GM21423 (cell line): ENCODE measurements at regions not wholly inside any gene's neighbourhood (a gene's known extent, or its start where the extent isn't known, plus 50 kb on each side); places are given as distances from the start of the nearest gene placed in this dataset.
"Not testable (repeated sequence)": the region's sequence is repeated elsewhere in the genome, so short reads cannot be mapped to it uniquely, and the experiment has no call there.

Experiments
- ATAC-seq: cut with Tn5 transposase; IDR thresholded peaks from one replicate; pipeline ENCODE4 v1.9.1; 2021; ENCODE audit warnings: mild to moderate bottlenecking, moderate library complexity; ENCODE audit not compliant: unreplicated experiment

- ATAC-seq, result no peak
Observed at GRCh38 chr3:125645616-125646015, 50.3 kb upstream of the OSBPL11 start.

- no peak for ATAC-seq
Observed at GRCh38 chr3:125646581-125646980, 51.3 kb upstream of the OSBPL11 start.

DNA sequence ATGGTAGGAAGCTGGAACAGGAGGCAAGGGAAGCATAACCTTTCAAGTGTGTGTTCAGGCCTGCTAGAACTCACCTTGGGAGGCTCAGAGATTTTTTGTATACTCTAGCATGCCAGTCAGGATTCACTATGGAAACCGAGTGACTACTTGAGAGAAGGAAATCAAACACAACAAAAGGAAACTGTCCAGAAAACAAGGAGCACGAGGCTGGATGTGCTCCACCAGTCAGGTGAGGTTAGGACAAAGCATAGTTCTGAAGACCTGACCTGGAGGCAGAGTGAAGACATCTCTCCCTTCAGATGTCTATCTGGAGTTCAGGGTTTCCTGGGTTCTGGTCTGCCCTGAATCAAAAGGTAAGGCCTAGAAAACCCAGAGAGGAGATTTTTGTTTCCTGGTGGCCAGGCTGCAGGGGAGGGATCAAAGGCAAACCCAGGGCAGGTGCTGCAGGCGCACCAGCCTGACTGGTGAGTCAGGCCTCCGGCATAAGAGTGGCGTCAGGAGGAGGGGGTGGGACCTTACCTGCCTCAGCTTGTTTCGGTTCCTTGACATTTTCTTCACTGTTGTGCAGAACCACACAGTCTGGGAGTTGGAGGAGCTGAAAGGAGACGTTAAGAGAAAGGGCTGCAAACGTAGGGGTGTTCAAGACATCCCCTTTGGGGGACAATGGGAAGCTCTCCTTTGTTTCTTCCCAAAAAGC, 52.2 kb upstream of the OSBPL11 start:
- no peak for ATAC-seq

GRCh38 chr3:125651244-125651643, 55.9 kb upstream of the OSBPL11 start:
- no peak for ATAC-seq

DNA sequence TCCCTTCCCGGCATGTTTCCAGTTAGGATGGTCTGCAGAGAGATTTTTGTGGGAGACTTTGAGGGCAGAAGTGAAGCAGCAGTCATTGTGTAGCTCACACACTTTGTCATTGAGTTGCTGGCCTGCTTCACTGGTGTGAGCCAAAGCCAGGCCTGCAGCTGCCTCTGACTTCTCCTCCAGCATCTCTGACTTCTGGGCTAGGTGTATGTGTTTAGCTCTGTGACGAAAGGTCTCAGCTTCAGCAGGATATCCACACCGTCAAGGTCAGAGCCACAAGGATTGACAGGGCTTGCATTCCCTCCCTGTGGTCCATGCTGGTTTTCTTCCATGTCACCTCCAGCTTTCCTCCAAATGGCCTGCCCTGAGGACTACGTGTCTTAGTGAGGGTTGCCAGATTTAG, 57.1 kb upstream of the OSBPL11 start:
- ATAC-seq, result no peak

DNA sequence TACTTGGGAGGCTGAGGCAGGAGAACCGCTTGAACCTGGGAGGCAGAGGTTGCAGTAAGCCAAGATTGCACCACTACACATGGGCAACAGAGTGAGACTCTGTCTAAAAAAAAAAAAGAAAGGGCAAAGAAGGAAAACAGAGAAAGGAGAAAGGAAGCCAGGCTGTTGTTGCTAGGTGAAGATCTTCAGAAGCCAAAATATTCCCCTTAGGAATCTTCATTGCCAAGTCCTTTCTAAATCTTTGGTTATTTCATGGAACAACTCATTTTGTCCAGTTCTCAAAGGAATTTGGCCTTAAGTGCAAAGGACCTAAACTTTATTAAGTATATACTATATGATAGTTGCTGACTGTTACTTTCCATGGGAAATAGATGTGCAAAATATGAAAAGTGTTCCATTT, 59.2 kb upstream of the OSBPL11 start:
- ATAC-seq, result no peak

- ATAC-seq, result no peak
Observed at GRCh38 chr3:125662675-125663074, 67.4 kb upstream of the OSBPL11 start.

- ATAC-seq, result no peak
Observed at GRCh38 chr3:125670352-125670751, 75.1 kb upstream of the OSBPL11 start.

DNA sequence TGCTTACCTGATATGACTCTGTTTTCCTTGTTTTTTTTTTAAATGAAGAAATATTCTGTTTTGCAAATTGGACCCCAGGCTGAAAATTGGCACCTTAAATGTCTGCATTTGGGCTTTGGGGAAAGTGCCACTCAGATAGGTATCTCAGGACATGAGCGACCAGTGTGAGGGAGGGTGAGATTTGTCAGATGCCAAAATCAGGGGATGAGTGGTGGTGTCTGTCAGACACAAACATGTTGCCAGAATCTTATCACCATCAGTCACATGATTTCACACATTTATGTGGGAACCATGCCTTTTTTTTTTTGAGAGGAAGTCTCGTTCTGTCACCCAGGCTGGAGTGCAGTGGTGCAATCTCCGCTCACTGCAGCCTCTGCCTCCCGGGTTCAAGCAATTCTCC, 75.6 kb upstream of the OSBPL11 start:
- no peak for ATAC-seq

DNA sequence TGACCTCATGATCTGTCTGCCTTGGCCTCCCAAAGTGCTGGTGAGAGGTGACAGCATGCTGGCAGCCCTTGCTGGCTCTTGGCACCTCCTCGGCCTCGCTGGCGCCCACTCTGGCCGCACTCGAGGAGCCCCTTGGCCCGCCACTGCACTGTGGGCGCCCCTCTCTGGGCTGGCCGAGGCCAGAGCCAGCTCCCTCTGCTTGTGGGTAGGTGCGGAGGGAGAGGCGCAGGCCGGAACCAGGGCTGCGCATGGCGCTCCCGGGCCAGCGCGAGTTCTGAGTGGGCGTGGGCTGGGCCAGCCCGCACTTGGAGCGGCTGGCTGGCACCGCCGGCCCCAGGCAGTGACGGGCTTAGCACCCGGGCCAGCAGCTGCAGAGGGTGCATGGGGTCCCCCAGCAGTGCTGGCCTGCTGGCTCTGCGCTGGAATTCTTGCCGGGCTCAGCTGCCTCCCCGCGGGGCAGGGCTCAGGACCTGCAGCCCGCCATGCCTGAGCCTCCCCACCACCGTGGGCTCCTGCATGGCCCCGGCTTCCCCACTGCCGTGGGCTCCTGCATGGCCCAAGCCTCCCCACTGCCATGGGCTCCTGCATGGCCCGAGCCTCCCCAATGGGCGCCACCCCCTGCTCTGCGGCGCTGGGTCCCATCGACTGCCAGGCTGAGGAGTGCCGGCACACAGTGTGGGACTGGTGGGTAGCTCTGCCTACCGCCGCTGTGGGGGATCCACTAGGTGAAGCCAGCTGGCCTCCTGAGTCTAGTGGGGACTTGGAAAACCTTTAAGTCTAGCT, 76.4 kb upstream of the OSBPL11 start:
- no peak for ATAC-seq

GRCh38 chr3:125675791-125676190, 80.5 kb upstream of the OSBPL11 start:
- no peak for ATAC-seq

DNA sequence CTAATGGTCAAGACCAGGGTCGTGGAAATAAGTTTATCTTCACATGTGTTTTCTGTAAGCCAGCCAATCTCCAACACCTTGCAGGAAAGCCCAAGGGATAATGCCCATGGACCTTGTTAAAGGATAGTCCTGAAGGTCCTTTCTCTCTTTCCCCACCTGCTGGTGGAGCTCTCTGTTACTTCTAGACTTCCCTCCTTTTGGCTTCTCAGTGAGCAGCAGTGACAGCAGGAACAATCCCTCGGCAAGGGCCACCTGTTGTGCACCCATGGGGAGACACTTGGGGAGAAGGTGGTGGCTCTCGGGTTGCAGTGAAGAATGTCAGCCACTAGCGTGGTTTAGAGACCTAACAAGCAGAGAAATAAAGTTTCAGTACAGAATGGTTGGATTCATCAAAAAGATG, 84.0 kb upstream of the OSBPL11 start:
- ATAC-seq, result no peak

DNA sequence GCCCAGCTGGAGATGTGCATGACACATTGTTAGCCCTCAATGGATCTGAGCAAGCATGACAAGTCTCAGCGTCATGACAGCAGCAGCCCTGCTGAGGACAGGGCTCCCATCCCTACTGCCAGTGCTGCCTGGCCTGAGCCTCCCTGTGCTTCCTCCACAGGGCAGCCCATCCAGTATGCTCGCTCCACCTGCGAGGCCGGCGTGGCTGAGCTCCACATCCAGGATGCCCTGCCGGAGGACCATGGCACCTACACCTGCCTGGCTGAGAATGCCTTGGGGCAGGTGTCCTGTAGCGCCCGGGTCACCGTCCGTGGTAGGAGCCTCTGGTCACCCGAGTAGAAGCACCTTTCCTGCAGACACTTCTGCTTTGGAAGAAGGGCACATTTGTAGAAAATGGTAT, 85.8 kb upstream of the OSBPL11 start:
- no peak for ATAC-seq

DNA sequence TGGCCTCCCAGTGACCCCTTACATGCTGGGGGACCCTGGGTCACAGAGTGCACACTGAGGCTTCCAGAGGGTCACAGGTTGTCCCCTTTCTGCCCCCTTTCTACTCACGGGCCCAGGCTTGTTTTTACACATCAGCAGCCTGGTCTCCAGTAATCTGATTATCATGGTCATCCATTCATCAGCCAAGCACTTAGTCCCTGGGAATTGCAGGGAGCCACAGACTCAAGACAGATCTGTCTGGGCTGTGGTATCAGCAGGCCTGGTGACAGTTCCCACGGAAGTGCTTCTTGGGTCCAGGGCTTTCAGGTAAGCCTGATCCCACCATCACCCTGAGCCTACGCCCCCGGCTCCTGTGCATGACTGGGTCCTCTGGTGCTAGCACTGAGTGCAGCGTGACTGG, 86.6 kb upstream of the OSBPL11 start:
- ATAC-seq, result not testable (repeated sequence)

GRCh38 chr3:125682610-125683009, 87.3 kb upstream of the OSBPL11 start:
- not testable (repeated sequence) for ATAC-seq

- ATAC-seq, result no peak
Observed at GRCh38 chr3:125683067-125683829, 88.0 kb upstream of the OSBPL11 start.

DNA sequence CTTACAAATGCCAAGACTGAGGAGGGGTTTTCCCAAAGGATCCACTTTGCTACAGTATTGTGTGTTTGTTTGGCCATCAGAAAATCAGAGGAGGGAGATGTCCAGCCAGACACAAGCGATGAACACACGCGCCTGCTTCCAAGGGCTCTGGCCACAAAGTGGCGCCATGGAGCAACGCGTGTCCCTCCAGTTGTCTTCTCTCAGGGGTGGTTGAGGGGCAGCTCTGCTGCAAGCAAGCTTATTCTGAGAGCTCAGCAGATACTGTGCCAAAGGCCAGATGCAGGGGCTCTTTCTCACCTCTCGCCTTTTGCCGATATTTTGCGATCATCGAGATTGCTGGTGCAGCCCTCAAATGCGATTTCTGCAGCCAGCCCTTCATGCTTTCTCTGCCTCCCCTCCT, 88.9 kb upstream of the OSBPL11 start:
- no peak for ATAC-seq

- ATAC-seq, result not testable (repeated sequence)
Observed at GRCh38 chr3:125685741-125686140, 90.4 kb upstream of the OSBPL11 start.

- no peak for ATAC-seq
Observed at GRCh38 chr3:125692361-125692760, 97.1 kb upstream of the OSBPL11 start.

DNA sequence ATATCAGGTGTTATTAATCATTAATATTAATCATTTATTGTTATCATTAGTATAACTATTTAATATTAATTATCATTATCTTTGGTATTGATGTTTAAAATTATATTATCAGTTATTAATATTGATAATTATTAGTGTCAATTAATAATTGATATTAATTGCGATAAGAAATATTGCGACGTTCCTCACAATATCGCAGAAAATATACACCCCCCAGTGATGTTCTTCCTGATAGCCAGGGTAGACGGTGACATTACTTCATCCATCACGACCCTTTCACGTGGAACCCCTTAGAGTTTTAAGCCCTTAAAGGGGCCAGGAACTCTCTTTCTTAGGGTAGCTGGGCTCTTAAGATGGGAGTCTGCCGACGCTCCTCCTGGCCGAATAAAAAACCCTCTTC, 98.6 kb upstream of the OSBPL11 start:
- ATAC-seq, result no peak

DNA sequence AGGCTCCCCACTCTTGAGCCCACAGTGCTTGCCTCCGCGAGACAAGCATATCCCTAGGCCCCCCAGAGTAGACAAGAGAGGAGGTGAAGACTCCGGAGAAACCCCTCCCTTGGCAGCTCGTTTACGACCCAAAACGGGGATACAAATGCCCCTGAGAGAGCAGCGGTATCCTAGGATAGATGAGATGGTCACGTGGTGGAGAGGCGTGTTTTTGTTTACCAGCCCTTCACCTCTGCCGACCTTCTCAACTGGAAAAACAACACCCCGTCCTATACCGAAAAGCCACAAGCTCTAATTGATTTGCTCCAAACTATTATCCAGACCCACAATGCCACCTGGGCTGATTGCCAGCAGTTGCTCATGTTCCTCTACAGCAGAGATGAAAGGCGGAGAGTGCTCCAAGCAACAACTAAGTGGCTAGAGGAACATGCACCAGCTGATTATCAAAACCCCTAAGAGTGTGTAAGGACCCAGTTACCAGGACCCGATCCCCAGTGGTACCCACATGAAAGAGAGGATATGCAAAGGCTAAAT, 99.5 kb upstream of the OSBPL11 start:
- no peak for ATAC-seq

- ATAC-seq, result no peak
Observed at GRCh38 chr3:125695688-125696087, 100.4 kb upstream of the OSBPL11 start.
